ENCODE measurements at regions not wholly inside any gene's neighbourhood (a gene's known extent, or its start where the extent isn't known, plus 50 kb on each side); places are given as distances from the start of the nearest gene placed in this dataset.

DNA sequence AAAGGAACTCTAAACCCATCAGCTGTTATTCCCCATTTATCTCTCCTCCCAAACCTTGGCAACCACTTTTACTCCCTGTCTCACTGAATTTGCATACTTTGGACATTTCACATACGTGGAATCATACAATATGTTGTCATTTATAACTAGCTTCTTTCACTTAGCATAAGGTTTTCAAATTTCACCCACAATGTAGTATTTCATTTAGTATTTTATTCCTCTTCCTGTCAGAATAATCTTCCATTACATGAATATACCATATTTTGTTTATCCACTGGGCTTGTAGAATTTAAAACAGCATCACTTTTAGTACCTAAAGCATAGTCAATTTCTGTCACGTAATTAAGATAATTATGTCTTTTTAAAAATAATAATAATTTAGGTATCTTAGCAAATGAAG, 55.5 kb upstream of the POU2F1 start:
- TF ChIP-seq, protein P1, sequence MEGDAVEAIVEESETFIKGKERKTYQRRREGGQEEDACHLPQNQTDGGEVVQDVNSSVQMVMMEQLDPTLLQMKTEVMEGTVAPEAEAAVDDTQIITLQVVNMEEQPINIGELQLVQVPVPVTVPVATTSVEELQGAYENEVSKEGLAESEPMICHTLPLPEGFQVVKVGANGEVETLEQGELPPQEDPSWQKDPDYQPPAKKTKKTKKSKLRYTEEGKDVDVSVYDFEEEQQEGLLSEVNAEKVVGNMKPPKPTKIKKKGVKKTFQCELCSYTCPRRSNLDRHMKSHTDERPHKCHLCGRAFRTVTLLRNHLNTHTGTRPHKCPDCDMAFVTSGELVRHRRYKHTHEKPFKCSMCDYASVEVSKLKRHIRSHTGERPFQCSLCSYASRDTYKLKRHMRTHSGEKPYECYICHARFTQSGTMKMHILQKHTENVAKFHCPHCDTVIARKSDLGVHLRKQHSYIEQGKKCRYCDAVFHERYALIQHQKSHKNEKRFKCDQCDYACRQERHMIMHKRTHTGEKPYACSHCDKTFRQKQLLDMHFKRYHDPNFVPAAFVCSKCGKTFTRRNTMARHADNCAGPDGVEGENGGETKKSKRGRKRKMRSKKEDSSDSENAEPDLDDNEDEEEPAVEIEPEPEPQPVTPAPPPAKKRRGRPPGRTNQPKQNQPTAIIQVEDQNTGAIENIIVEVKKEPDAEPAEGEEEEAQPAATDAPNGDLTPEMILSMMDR (IDR thresholded peaks at IDR 0.05; ENCODE audit: insufficient read depth, low read depth, low read length, missing control alignments), result no peak
- DNase-seq (ENCODE audit: low read depth), result no peak
- no peak overlapping the region for H3K4me3 ChIP-seq (ENCODE audit: low read length)

DNA sequence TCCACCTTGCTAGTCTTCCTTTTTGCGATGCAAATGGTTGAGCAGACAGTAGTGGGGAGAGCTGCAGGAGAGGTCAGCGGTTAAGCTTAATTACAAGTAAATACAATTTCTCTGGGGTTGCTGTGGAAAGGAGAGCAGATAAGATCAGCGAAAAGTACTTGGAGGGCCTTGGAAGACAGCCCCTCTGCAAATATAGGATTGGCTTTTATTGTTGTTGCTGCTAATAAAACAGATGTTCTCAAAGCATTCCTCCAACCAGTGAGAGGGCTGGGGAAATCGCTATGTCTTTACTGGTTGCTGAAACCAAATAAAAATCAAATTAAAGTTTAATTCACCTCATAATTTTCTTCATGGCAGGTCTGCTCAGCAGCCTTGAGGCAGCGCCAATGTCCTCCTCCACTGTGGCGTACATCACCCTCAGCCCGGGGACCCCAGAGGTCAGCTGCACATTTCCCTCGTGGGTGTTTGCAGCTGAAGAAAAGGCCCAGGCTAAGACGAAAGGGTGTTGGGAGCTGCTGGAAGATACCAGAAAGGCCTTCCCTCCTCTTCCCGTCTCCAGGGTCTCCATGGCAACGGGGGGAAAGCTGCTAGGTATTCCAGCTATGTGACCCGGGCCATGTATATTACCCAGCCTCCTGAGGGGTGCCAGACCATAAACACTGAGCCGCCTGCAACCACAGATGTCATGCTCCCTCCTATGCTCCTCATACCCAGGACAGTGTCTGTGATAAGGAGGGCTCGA, 54.6 kb upstream of the POU2F1 start:
- no peak for DNase-seq (ENCODE audit: low read depth)
- TF ChIP-seq, protein P1 (IDR thresholded peaks at IDR 0.05; ENCODE audit: insufficient read depth, low read depth, low read length, missing control alignments), result no peak
- no peak overlapping the region for H3K4me3 ChIP-seq (ENCODE audit: low read length)

DNA sequence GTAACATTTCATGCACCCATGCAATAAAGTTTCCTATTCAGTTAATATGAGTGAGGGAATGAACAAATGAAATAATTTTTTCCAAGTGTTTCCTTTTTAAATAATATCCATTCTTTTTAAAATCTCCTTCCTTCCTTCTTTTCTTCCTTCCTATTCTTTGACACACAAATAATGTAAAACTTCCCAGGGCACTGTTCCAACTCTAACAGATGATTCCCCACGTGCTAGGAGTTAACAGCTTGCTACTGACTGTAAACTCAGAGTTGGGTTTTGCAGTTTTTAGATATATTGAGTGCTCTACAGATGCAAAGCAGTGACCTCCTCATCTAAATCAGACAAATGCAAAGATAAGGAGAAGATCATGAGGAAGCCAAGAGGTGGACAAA, 54.0 kb upstream of the POU2F1 start:
- no peak for DNase-seq (ENCODE audit: low read depth)
- TF ChIP-seq, protein P1 (IDR thresholded peaks at IDR 0.05; ENCODE audit: insufficient read depth, low read depth, low read length, missing control alignments), result no peak
- H3K4me3 ChIP-seq (ENCODE audit: low read length), result no peak overlapping the region

DNA sequence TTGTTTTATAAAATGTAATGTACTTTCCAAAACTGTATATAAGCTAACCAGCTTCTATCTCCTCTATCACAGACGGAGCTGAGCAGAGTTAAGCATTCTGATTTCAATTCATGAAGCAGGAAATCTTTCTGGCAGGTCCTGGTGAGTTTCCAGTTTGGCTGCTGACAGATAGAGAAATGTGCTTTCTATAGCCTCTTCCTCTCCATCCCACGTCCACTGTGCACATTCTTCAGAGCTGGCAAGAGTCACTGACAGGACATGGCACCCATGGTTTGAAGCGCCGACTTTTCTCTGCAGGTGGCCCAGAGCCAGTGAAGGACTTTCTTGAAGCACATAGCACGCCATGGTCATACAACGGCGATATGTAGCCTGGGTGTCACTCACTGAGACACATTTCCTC, 52.3 kb upstream of the POU2F1 start:
- TF ChIP-seq, protein P1 (IDR thresholded peaks at IDR 0.05; ENCODE audit: insufficient read depth, low read depth, low read length, missing control alignments), result no peak
- H3K4me3 ChIP-seq (ENCODE audit: low read length), result no peak overlapping the region
- no peak for DNase-seq (ENCODE audit: low read depth)

DNA sequence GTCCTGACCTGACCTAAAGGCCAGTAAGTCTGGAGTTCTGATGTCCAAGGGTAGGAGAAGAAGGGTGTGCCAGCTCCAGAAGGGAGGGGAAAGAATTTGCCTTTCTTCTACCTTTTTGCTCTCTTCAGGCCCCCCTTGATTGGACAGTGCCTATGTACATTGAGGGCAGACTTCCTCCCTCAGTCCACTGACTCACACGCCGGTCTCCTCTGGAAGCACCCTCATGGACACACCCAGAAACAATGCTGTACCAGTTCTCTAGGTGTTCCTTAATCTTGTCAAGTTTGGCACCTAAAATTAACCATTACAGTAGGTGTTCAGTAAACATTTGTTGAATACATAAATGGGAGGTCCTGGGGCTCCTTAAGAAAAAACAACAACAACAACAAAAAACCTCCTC, 51.0 kb upstream of the POU2F1 start:
- TF ChIP-seq, protein P1 (IDR thresholded peaks at IDR 0.05; ENCODE audit: insufficient read depth, low read depth, low read length, missing control alignments), result no peak
- no peak overlapping the region for H3K4me3 ChIP-seq (ENCODE audit: low read length)
- DNase-seq (ENCODE audit: low read depth), result peak; percentile 75
